Hindlimb muscle (tissue), 1 donor: ENCODE measurements at regions not wholly inside any gene's neighbourhood (a gene's known extent, or its start where the extent isn't known, plus 50 kb on each side); places are given as distances from the start of the nearest gene placed in this dataset.
A peak's percentile ranks its signal among the peaks of the same experiment; 100 is the strongest.
"Not testable (repeated sequence)": the region's sequence is repeated elsewhere in the genome, so short reads cannot be mapped to it uniquely, and the experiment has no call there.

ENCODE experiments used
- DNase-seq: peaks from one replicate; pipeline ENCODE4 v3.0.0-alpha.2; 2013

DNA sequence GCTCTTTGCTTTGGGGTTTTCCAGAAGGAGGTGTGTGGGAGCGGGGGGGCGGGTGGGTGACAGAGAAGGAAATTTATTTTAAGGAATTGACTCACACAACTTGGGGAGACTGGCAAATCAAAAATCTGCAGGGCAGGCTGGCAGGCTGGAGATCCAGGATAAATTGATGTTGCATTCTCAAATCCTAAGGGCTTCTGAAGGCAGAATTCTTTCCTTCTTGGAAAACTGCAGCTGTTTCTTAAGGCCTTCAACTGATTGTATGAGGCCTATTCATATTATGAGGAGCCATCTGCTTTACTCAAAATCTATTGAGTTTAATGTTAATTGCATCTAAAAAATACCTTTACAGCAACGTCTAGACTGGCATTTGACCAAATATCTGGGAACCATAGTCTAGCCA, 1528.8 kb upstream of the LRRTM3 start:
- DNase-seq, result no peak

DNA sequence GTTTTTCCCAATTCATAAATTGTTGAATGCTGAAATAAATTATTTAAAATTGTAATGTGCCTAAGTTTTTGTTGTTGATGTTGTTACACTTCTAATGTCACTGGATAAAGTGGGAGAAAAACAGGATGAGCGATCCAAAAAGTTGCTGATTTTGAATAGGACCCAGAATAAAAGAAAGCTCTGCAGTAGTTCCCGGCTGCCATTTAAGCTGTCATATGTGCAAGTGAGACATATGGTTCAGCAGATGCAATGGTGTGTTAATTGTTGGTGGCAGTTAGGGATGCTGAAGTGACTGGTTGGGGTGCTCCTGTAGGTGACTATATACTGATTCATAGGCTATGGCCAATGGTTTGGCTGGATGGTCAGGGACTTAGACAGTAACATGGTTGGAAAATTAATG, 1517.4 kb upstream of the LRRTM3 start:
- DNase-seq, result no peak

DNA sequence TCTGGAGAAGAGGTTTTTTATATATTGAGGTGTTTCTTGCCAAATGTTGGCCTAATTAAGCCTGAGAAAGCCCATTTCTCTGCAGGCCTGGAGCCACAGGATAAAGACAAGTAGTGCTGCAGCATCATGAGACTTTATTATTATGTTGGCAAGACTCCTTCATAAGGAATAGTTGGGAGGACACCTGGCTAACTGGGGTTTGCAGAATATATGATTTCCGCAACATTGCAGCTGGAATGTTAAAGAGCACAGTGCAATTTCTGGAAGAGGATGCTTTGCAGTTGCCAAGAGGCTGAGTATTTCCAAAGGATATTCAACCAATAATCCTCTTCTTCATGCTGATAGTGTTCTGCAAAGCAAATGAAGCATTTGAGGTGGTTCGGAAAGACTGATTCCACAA, 1512.8 kb upstream of the LRRTM3 start:
- DNase-seq, result peak; percentile 57

DNA sequence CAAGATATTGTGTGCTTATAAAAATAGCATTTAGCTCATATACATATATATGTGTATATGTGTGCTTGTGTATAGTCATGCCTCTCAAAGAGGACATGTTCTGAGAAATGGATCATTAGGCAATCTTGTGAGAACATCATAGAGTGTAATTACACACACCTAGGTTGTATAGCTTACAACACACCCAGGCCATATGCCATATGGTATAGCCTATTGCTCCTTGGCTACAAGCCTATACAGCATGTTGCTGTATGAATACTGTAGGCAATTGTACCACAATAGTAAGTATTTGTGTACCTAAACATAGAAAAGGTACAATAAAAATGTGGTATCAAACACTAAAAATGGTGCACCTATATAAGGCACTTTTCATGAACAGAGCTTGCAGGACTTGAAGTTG, 1510.5 kb upstream of the LRRTM3 start:
- no peak for DNase-seq

DNA sequence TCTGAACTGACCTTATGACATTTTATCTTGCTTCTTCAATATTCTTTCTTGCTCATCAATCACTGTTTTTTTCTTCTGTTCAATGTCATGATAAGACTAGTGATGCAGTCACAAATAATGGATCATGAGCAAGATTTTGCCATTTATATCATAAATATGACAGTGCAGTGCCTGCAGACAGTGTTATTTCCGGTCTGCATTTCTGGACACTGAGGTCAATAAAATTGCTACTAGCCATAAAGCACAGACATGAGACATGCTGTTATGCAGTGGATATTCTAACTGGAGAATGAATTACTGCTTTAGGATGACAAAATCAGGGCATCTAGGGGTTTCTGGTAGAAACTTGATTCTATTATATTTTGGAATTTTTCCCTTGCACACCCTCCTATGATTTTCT, 1509.7 kb upstream of the LRRTM3 start:
- no peak for DNase-seq

DNA sequence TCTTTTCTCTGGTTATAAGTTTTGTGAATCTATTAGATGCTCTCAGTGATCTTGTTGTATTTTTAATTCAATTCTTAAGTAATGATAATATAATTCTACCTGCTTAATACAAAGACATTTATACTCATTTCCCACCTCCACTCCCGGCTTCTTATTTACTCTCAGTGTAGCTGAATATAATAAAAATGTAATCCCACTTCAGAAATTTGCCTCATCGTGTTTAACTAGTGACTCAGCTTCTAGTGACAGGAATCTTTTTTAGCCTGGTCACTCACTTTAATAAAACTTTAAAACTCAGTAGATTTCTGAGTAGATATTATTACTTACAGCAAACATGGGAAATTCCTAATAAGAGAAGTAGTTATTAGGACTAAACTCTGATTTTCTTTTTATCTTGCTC, 1506.2 kb upstream of the LRRTM3 start:
- no peak for DNase-seq

DNA sequence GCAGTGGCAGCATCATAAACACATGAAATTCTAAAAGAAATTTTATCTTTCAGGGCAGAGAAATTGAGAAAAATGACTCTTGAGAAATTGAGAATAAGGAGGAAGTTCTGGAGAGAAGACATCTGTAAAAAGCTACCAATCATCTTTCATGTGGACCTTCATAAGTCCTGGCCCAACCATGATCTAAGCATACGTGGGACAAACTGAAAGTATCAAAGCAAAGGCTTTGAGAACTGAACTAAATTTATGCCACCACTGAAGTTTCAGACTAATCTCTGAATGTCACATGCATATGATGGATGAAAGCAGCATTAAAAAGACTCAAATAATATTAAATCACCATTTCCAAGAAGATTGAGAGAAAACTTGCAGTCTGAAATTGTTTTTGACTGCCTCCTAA, 1502.8 kb upstream of the LRRTM3 start:
- DNase-seq, result no peak

DNA sequence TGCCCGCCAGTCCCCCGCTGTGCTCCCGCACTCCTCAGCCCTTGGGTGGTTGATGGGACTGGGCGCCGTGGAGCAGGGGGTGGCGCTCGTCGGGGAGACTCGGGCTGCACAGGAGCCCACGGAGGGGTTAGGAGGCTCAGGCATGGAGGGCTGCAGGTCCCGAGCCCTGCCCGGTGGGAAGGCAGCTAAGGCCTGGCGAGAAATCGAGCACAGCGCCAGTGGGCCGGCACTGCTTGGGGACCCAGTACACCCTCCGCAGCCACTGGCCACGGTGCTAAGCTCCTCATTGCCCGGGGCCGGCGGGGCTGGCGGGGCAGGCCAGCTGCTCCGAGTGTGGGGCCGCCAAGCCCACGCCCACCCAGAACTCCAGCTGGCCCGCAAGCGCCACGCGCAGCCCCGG, 1496.5 kb upstream of the LRRTM3 start:
- DNase-seq, result not testable (repeated sequence)

DNA sequence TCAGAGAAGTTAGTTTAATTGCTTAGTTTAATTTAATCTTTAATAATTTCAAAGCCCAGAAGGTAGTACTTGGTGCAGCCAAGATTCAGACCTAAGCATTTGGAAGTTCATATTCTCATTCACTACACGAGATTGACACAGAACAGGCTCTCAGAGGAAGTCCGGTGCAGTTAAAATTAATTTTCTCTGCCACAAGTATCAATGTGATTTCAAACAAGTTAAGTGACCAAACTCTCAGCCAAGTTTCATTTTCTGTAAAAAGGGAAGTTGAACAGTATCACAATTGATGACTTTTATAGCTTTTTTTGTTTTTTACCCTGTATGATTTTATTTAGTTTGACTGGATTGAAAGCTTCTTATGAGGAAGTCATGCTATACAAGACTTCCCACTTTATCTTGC, 1494.9 kb upstream of the LRRTM3 start:
- DNase-seq, result no peak

DNA sequence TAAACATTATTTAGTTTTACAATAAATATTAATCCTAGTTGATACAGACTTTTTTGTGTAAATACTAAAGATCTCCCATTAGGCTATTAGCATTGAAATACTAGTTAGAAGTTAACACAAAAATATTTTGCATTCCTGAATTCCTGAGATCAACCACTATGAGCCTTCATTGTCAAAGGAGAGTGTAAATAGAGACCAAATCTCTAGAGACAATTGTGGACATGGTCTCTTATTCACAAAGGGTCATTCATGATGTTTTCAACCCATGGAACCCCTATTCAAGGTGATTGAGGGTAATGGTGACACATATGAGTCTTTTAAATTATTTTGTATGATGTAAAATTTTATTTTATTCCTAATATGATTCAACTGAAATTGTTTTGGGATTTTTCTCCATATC, 1454.8 kb upstream of the LRRTM3 start:
- no peak for DNase-seq

DNA sequence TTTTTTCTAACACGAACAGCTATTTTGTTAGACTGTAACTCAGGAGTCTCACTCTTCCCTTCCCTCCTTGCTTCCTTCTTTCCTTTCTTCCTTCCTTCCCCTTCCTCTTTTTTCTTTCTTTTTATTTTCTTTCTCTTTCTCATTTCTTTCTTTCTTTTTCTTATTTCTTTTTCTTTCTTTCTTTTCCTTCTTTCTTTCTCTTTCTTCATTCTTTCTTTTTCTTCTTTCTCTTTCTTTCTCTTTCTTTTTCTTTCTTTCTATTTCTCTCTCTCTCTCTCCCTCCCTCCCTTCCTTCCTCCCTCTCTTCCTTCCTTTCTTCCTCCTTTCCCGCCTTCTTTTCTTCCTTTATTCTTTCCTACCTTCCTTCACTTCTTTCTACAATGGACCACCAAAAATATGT, 1443.0 kb upstream of the LRRTM3 start:
- no peak for DNase-seq

DNA sequence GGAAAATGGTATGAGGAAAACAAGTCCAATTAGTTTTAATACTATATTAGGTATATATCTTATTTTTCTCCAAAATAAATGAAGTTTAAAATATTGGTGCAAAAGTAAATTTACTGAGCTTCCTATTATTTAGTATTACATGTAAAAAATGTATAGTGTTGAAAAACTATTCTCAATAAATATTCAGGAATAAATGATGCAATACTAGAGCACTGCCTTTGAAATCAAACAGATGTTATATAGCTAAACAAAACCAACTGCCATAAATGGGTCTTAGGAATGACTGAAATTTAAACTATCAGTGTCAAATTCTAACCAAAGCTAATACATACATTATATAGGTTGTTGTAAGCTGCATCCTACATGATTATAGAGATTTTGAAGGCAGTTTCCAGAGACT, 1434.0 kb upstream of the LRRTM3 start:
- DNase-seq, result no peak

DNA sequence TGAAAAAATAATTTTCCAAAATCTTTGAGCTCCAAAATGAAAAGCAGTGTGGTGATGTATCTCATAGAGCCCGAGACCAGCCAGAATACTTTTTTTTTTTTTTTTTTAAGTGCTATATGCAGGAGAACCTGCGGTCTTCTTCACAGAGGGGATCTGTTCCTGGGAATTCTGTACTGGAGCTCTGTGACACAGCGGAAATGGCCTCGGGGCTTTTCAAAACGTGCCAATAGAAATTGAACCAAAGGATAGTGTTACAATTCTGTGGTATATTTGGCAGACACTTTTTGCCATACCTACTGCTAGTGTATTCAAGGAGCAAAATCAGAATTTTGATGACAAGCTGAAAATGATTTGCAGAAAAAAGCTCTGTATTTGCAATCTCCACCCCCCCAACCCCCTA, 1429.3 kb upstream of the LRRTM3 start:
- peak; percentile 2 for DNase-seq

DNA sequence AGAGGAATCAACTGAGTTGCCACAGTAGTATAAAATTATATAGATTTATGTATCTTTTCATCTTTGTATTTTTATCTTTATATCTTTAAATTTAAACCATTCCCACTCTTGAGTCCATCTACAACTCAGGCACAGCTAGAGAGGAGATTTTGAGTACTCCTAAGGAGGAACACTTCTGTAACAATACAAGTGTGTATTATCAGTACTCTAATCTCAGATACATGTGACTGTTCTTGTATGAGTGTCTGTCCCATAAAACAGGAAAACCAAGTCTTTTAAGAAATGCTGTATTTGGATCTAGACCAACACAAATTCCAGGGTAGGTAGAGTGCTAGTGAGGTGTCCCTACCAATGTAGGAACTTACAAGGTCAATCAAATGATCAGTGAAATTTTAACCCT, 1428.0 kb upstream of the LRRTM3 start:
- no peak for DNase-seq

DNA sequence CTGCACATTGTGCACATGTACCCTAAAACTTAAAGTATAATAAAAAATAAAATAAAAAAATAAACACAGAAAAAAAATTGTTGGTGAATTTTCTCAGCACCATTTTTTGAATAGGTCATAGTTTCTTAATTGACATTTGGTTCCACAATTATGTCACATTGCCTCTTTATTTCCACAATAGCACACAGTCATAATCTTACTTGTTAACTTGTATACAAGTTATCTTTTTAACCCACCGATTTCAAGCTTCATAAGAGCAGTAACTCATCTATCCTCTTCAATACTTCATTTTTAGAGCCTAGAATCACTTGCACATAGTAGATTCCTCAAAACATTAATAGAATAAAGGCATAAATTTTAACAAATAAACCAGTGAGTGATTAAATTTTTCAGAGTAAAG, 1425.1 kb upstream of the LRRTM3 start:
- DNase-seq, result no peak

DNA sequence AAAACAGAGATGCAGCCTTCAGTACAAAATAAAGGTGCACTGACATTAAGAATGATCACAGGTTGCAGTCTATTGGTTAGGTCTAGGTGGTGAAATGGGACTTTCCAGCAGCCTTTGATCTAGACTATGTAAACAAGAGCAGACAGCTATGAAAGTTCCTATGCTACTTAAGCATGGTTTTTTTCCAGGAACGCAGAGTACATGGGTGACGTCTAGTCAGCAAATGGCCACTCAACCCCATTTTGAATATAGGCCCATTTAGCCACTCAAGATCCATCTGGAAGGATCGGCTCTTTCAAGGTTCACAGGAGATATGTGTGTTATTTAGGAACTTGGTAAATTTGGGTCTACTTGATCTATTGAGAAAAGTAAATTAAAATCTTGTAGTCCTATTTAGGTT, 1424.6 kb upstream of the LRRTM3 start:
- DNase-seq, result no peak

DNA sequence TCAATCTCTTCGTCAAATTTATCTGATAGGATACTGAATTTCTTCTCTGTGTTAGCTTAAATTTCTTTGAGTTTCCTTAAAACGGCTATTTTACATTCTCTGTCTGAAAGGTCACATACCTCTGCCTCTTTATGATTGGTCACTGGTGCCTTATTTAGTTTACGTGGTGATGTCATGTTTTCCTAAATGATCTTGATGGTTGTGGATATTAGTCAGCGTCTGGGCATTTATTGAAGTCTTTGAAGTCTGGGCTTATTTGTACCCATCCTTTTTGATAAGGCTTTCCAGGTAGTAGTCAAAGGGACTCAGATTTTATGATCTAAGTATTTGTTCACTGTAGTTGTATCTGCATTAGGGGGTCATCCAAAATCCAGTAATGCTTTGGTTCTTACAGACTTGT, 1407.5 kb upstream of the LRRTM3 start:
- DNase-seq, result no peak

DNA sequence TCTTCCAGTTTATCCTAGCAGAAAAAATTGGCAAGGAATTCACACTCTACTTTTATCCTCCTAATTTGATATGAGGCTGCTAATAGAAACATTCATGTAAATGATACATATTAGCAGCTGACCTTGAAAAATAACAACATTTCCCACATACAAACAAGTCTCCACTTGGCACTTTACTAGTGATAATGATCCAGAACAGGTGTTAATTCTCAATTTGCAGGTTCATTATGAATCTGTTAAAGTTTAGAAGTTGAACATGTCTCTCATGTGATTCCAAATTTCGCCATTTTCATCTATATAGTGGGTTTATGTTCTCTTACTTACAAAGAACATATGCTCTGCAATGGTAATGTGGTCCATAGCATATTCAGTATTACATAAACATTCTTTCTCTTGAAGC, 1396.8 kb upstream of the LRRTM3 start:
- no peak for DNase-seq

DNA sequence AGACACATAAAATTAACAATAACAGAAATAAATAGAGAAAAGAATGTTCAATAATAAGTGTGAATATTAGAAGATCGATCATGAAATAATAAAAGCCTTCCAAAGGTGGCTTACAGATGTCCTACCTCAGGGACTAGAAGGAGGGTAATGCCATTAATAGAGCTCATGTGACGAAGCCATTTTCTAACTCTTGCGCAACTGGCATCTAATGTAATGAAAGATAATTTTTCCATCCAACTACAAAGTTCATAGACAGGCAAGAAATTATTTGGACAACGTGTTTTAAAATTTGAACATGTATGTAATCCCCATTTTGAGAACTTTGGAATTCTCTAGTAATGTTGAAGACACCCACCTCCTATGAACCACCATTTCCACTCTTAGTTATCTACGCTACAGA, 1394.3 kb upstream of the LRRTM3 start:
- DNase-seq, result no peak

DNA sequence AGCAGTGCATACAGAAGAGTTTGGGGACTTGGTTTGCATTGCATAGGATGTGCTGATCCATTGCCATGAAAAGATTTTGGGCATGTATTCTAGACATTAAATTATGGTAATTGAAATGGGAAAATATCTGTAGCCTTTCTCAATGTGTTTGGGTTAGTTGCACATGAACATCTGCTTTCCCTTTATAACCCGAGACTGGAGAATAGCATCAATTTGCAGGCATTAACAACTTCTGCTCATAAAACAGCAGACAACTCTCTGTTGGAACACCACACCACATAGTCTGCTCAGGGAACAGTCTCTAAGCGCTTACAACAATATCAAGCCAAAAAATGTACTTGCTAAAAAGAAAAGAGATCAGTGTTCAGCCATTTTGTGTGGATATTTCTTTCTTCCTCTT, 1391.1 kb upstream of the LRRTM3 start:
- DNase-seq, result peak; percentile 23

DNA sequence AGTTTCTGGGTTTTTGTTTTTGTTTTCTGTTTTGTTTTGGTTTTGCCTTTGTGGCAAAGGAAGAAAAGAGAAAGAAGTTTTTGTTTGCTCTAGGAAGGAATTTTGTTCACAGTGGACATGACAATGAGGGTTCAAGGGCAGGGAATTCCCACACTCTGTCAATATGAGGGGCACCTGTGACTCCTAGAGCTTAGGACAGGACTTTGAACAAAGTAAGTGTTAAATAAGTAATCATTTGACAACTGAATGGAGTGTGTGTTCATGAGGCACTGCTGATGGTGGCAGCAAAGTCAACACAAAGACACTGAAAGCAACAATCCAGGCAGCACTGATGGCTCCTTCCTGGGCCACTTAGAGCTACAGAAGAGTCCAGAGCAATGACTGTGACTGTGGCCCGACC, 1381.1 kb upstream of the LRRTM3 start:
- no peak for DNase-seq

DNA sequence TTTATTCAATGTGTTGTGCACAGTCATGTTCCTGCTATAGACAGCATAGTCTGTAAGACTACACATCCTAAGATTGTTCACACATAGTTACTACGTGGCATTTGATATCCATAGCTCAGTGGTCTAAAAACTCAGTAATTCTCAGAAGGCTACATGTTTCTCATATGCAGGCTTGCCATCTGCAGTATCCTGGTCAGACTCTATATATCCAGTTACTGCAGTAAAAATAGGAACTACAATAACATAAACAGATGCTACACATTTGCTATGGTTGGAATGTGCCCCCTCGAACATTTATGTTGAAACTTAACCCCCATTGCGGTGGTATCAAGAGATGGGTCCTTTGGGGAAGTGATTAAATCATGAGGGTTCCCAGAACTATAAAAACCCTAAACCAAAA, 1377.8 kb upstream of the LRRTM3 start:
- DNase-seq, result no peak

DNA sequence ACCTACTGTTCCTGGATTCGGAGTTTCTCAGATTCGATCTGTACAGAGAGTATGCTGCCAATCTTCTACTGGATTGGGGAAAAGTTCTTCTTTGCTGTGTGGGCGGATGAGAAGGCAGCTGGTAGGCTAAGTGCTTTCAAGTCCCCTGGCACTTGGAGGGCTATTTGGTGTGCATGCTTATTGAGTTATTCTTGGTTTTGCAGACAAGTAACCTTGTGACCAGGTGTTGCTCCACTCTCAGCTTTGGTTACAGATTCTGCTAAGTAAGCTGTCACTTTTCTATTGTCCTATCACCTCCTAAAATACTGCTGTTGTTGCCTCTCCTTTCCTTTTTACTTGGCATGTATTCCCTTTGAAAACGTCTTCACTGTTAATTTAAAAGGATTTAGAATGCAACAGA, 1375.1 kb upstream of the LRRTM3 start:
- DNase-seq, result no peak

DNA sequence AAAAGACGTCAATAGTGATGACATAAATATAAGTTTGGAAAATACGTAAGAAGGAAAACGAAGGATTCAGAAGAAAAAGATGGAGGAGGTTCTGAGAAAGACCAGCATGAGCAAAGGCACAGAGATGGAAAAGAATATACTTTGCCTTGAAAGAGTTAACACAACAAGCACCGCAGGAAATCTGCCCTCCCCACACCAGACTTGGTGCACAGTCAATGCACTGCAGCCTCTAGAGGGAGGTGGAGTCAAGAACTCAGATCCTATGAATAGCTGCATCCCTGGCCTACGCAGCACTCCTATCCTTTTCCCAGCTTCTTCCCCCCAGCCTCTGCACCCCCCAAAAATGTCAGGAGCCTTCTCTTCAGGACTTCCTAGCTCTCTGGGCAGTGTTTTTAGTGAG, 1370.6 kb upstream of the LRRTM3 start:
- DNase-seq, result no peak

DNA sequence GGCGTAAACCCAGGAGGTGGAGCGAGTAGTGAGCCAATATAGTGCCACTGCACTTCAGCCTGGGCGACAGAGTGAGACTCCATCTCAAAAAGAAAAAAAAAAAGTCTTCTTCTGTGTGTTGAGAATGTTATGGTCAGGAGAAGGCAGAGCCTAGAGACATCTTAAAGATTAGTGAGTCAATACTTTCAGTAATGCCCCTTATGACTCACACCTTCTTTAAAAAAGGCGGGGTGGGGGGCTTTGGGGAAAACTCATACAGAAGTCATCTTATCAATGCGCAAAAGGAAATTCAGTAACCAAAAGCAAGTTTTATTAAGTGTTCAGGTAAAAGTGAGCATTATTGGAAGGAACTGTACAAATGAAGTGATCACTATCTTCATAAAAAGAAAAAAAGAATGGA, 1369.8 kb upstream of the LRRTM3 start:
- no peak for DNase-seq

DNA sequence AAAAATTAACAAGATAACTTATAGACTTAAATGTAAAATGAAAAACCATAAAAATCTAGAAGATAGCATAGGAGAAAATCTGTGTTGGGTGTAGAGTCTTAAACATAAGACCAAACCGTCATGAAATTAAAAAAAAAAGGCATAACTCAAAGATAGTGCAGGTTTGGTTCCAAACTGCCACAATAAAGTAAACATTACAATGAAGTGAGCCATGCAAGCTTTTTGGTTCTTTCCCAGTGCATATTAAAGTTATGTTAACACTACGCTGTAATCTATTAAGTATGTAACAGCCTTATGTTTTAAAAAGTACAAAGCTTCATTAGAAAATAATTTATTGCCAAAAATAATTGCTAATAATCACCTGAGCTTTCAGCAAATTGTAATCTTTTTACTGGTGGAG, 1366.5 kb upstream of the LRRTM3 start:
- no peak for DNase-seq
